A549 (cell line): ENCODE measurements at regions not wholly inside any gene's neighbourhood (a gene's known extent, or its start where the extent isn't known, plus 50 kb on each side); places are given as distances from the start of the nearest gene placed in this dataset.

Experiments
- ATAC-seq, 2 experiments: fragments of 200-7000 bp in 1 of 2; fragments of >200 bp in 1 of 2; cut with Nextera tagmentation in 1 of 2; cut with Tn5 transposase in 1 of 2; 3 replicates each; pipeline versions ENCODE4 v1.8.0 to v1.9.1; 2018 to 2020; ENCODE audit warnings: mild to moderate bottlenecking in 1 of 2, moderate library complexity in 1 of 2
- CTCF ChIA-PET: fragments of 300-600 bp; sonication (Branson Sonifier 250); formaldehyde crosslinking; extraction: SDS; loops from one replicate; lab custom pipeline; 2021; ENCODE audit warnings: antibody characterized with exemption, inconsistent platforms; lab: Yijun Ruan, JAX
- POLR2A ChIA-PET: fragments of 350-600 bp; formaldehyde crosslinking; extraction: SDS; loops from one replicate; lab custom pipeline; 2021; ENCODE audit warnings: antibody characterized with exemption, inconsistent platforms; lab: Yijun Ruan, JAX
- DNase-seq, 2 experiments: peaks; one replicate each; pipeline versions ENCODE4 v3.0.0 to v3.0.0-alpha.2; 2011 to 2016; ENCODE audit warnings: low read depth in 1 of 2, low spot score in 1 of 2
- FAIRE-seq: peaks from 2 replicates; lab custom pipeline; 2011; peaks lifted over from hg19 to GRCh38; lab: Jason Lieb, UNC
- H3K27ac ChIP-seq, 2 experiments: fragments of >200 bp; sonication (Bioruptor Twin); formaldehyde crosslinking; 3 replicates each; pipeline ENCODE4 v1.5.1; 2016 to 2017
- H3K4me1 ChIP-seq: fragments of >200 bp; sonication (Bioruptor Twin); formaldehyde crosslinking; 3 replicates; pipeline ENCODE4 v1.6.1; 2016
- H3K4me2 ChIP-seq: fragments of >200 bp; sonication (Bioruptor Twin); formaldehyde crosslinking; 3 replicates; pipeline ENCODE4 v1.6.1; 2016
- H3K4me3 ChIP-seq: fragments of >200 bp; sonication (Bioruptor Twin); formaldehyde crosslinking; 3 replicates; pipeline ENCODE4 v1.5.1; 2016
- H3K9me3 ChIP-seq: fragments of >200 bp; sonication (Bioruptor Twin); formaldehyde crosslinking; 3 replicates; pipeline ENCODE4 v1.6.1; 2016
- BHLHE40 ChIP-seq: IDR thresholded peaks from 2 replicates; pipeline ENCODE4 v1.6.1; 2012; ENCODE audit warnings: low read depth, low read length, inconsistent platforms
- CBX2 ChIP-seq: fragments of 200-600 bp; sonication (generic); IDR thresholded peaks from 2 replicates; pipeline ENCODE4 v1.6.1; 2016; ENCODE audit warnings: low read depth, mild to moderate bottlenecking, borderline replicate concordance
- CBX8 ChIP-seq: fragments of 200-600 bp; sonication (generic); IDR thresholded peaks from 2 replicates; pipeline ENCODE4 v1.6.1; 2016
- CEBPB ChIP-seq, 2 experiments: fragments of >200 bp in 1 of 2; sonication (Bioruptor Twin) in 1 of 2; formaldehyde crosslinking in 1 of 2; IDR thresholded peaks; 2 replicates each; pipeline ENCODE4 v1.6.1; 2012 to 2016
- FOSB ChIP-seq: fragments of 250-450 bp; sonication (Bioruptor Pico); IDR thresholded peaks from 2 replicates; pipeline ENCODE4 v1.5.0; 2020; ENCODE audit warnings: mild to moderate bottlenecking, moderate library complexity
- FOSL2 ChIP-seq, 2 experiments: fragments of 450-650 bp in 1 of 2; fragments of >200 bp in 1 of 2; sonication (Bioruptor Twin) in 1 of 2; formaldehyde crosslinking; IDR thresholded peaks; 2 replicates each; pipeline versions ENCODE4 v1.5.0 to v1.6.1; 2016 to 2020; ENCODE audit warnings: mild to moderate bottlenecking in 1 of 2, moderate library complexity in 1 of 2
- HDAC2 ChIP-seq: fragments of 200-600 bp; sonication (generic); IDR thresholded peaks from 2 replicates; pipeline ENCODE4 v1.6.1; 2016
- HEYL ChIP-seq: fragments of 250-450 bp; sonication (Bioruptor Pico); IDR thresholded peaks from 2 replicates; pipeline ENCODE4 v1.8.0; 2021; ENCODE audit warnings: mild to moderate bottlenecking, moderate library complexity
- HOXA7 ChIP-seq: fragments of 250-450 bp; sonication (Bioruptor Pico); IDR thresholded peaks from 2 replicates; pipeline ENCODE4 v1.5.0; 2020; ENCODE audit warnings: mild to moderate bottlenecking, moderate library complexity
- HOXB5 ChIP-seq: fragments of 250-450 bp; sonication (Bioruptor Pico); IDR thresholded peaks from 2 replicates; pipeline ENCODE4 v1.5.0; 2020; ENCODE audit warnings: mild to moderate bottlenecking, moderate library complexity
- KDM1A ChIP-seq: fragments of 200-600 bp; sonication (generic); IDR thresholded peaks from 2 replicates; pipeline ENCODE4 v1.6.1; 2016; ENCODE audit warnings: low read depth, mild to moderate bottlenecking
- MAFK ChIP-seq: fragments of 450-650 bp; IDR thresholded peaks from 2 replicates; pipeline ENCODE4 v1.6.1; 2014; ENCODE audit not compliant: partially characterized antibody
- MYC ChIP-seq: IDR thresholded peaks from 2 replicates; pipeline ENCODE4 v1.6.1; 2012; ENCODE audit warnings: mild to moderate bottlenecking, inconsistent platforms, low read length, improper control_type of control experiment, borderline replicate concordance
- NFE2L2 ChIP-seq: fragments of 150-350 bp; conservative IDR thresholded peaks from 2 replicates; pipeline ENCODE4 v1.6.1; 2014; ENCODE audit warnings: low read length
- POLR2AphosphoS2 ChIP-seq: conservative IDR thresholded peaks from 2 replicates; pipeline ENCODE4 v1.6.1; 2012; ENCODE audit warnings: low read length, improper control_type of control experiment, inconsistent platforms
- RAD21 ChIP-seq, 2 experiments: fragments of >200 bp in 1 of 2; sonication (Bioruptor Twin) in 1 of 2; formaldehyde crosslinking in 1 of 2; IDR thresholded peaks in 1 of 2; conservative IDR thresholded peaks in 1 of 2; 2 replicates in 1 of 2; 3 replicates in 1 of 2; pipeline ENCODE4 v1.6.1; 2012 to 2018; ENCODE audit warnings: inconsistent platforms in 1 of 2
- RFX5 ChIP-seq: fragments of 450-650 bp; IDR thresholded peaks from 2 replicates; pipeline ENCODE4 v1.7.1; 2014; ENCODE audit warnings: antibody characterized with exemption, mild to moderate bottlenecking, moderate library complexity
- RNF2 ChIP-seq: fragments of 200-600 bp; sonication (generic); IDR thresholded peaks from 2 replicates; pipeline ENCODE4 v1.6.1; 2016; ENCODE audit warnings: low read depth, mild to moderate bottlenecking, antibody characterized with exemption, moderate library complexity, borderline replicate concordance
- SMC3 ChIP-seq: fragments of >200 bp; sonication (Bioruptor Twin); formaldehyde crosslinking; IDR thresholded peaks from 3 replicates; pipeline ENCODE4 v1.6.1; 2018; ENCODE audit warnings: inconsistent platforms
- ZSCAN20 ChIP-seq: fragments of 250-450 bp; sonication (Bioruptor Pico); IDR thresholded peaks from 2 replicates; pipeline ENCODE4 v1.8.0; 2022; ENCODE audit warnings: mild to moderate bottlenecking, moderate library complexity
- WGBS: methylation state at CpG from one replicate; pipeline ENCODE4 v1.1.6; 2017; ENCODE audit errors: missing lambda C conversion rate; 5-methylcytosine and 5-hydroxymethylcytosine counted together
- TF ChIP-seq, protein P1 (sequence below): fragments of >200 bp; sonication (Bioruptor Twin); formaldehyde crosslinking; IDR thresholded peaks from 3 replicates; pipeline ENCODE4 v1.5.1; 2016
- TF ChIP-seq, protein P2 (sequence below): fragments of 450-650 bp; IDR thresholded peaks from 2 replicates; pipeline ENCODE4 v1.6.1; 2014; ENCODE audit warnings: antibody characterized with exemption
- TF ChIP-seq, protein P3 (sequence below): IDR thresholded peaks from 2 replicates; pipeline ENCODE4 v1.6.1; 2012; ENCODE audit warnings: low read depth, borderline replicate concordance

DNA sequence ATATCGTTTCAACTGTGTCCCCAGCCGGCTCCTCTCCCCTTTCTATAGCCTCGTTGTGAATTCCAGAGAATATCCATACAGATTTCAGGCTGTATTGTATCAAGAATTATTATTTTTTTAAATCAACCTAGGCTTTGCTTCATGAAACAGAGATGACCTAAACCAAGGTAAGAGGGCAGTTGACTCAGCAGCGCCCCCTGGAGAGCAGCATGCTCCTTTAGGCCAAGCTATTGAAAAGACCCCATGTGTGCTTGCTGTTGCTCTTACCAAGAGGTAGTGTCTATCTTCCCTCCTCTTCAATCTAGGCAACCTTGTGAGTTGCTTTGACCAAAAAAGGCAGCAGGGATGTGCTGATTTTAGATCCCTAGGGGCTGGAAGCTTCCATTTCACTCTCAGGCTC is 426.7 kb upstream of the SMIM21 start:
- CTCF ChIA-PET, result no interaction called here
- no peak overlapping the region for H3K4me3 ChIP-seq
- WGBS, result 26% methylated on average over 4 of the region's 4 CpGs
- FAIRE-seq, result no peak
- TF ChIP-seq FOSB (CRISPR knock-in tag) (no peak), RAD21 (conservative IDR thresholded peaks at IDR 0.05 in 1 of 2, IDR thresholded peaks at IDR 0.05 in 1 of 2) (peak in 1 of 2 experiments; percentile 18; a peak in 1 of 5 replicates)
- TF ChIP-seq, all 56 proteins: peak for 1
- Histone ChIP-seq H3K27ac (no peak overlapping the region), H3K4me1 (no peaks in the 10 kb centered on the region), H3K4me2 (no peak overlapping the region), H3K9me3 (no peaks in the 10 kb centered on the region)
- POLR2A ChIA-PET, result no interaction called here
- ATAC-seq, result no peak
- peak; percentile 5 to 33 for DNase-seq

DNA sequence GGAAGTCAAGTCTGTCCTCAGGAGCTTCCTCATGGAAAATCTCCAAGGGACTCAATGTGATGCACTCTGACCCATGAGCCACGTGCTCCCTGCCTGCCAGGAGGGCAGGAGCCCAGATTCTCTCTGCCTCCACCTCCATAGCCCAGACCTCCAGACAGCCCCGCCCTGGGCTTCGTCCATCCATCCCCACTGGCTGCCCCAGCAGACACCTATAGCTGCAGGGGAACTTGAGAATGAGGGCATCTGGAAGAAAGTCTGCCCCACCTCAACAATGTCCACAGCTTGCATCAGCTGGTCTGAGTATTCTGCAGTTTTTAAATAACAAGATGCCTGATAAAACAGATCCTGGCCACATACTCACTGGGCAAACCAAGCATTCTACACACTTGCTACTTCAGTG is 418.8 kb upstream of the SMIM21 start:
- ChIA-PET POLR2A (no interaction called here), CTCF (interaction anchor here (0.6 kb wide), 1 partner anchor 50 kb away, joined by 3 read pairs; no protein-coding TSS in a partner anchor)
- Histone ChIP-seq H3K4me3 (no peak overlapping the region), H3K4me2 (no peak overlapping the region), H3K4me1 (no peaks in the 10 kb centered on the region), H3K9me3 (no peaks in the 10 kb centered on the region), H3K27ac (no peak overlapping the region)
- no peak for ATAC-seq
- no peak for DNase-seq
- WGBS, result 8% methylated on average over 3 of the region's 3 CpGs
- no peak for TF ChIP-seq CBX8
- FAIRE-seq, result no peak

DNA sequence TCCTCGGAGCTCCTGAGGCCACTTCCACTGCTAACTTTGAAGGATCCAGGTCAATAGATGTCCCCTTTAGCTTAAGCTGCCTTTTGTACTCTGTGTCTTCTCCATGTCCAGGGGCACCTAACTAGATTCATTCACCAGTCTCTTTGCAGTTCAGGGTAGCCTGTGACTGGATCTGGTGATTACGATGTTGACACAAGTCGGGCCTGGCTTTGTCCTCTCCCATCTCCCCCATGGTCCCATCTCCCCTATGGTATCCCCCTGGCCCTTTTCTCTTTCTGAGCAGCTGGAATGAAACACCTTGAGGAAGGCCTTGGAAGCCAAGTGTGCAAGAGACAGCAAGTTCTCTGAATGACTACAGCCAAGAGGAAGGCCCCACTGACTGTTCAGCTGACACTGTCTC is 417.9 kb upstream of the SMIM21 start:
- WGBS, result 17% methylated on average over 3 of the region's 3 CpGs
- CTCF ChIA-PET, result no interaction called here

DNA sequence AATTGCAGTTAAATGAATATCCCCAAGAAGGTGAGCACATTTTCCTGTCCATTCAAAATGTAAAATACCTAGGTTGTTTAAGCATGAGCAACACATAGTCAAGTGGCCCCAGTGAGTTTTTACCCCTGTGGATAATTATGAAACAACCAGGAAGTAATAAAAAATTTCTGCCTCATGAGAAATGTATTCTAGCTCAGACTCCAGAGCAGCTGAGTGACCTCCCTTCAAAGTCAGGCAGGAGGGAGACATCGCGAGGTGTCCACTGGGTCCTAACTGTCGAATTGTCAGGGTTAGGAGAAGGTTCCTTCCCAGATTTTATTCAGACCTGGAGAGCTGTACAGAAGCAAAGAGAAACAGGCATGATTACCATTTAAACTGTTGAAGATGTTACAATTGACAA is 416.6 kb upstream of the SMIM21 start:
- TF ChIP-seq MAFK (no peak), HDAC2 (no peak), RNF2 (no peak), MYC (no peak), POLR2AphosphoS2 (no peak), SMC3 (no peak), HOXB5 (CRISPR knock-in tag) (no peak), FOSL2 (IDR thresholded peaks at IDR 0.05) (no peak), FOSL2 (CRISPR knock-in tag; IDR thresholded peaks at IDR 0.05) (no peak), CEBPB (IDR thresholded peaks at IDR 0.05) (no peak), BHLHE40 (no peak), HEYL (CRISPR knock-in tag) (no peak)
- TF ChIP-seq, protein P1, sequence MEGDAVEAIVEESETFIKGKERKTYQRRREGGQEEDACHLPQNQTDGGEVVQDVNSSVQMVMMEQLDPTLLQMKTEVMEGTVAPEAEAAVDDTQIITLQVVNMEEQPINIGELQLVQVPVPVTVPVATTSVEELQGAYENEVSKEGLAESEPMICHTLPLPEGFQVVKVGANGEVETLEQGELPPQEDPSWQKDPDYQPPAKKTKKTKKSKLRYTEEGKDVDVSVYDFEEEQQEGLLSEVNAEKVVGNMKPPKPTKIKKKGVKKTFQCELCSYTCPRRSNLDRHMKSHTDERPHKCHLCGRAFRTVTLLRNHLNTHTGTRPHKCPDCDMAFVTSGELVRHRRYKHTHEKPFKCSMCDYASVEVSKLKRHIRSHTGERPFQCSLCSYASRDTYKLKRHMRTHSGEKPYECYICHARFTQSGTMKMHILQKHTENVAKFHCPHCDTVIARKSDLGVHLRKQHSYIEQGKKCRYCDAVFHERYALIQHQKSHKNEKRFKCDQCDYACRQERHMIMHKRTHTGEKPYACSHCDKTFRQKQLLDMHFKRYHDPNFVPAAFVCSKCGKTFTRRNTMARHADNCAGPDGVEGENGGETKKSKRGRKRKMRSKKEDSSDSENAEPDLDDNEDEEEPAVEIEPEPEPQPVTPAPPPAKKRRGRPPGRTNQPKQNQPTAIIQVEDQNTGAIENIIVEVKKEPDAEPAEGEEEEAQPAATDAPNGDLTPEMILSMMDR, result no peak
- H3K4me1 ChIP-seq, result no peaks in the 10 kb centered on the region
- ChIA-PET POLR2A (no interaction called here), CTCF (no interaction called here)
- no peaks in the 10 kb centered on the region for H3K9me3 ChIP-seq
- ATAC-seq (no peak), FAIRE-seq (no peak), DNase-seq (no peak)
- no peak overlapping the region for H3K4me3 ChIP-seq
- no peak overlapping the region for H3K27ac ChIP-seq
- 31% methylated on average over 3 of the region's 3 CpGs for WGBS
- no peak overlapping the region for H3K4me2 ChIP-seq

More for the DNA sequence above, 417.9 kb upstream of the SMIM21 start:
- Histone ChIP-seq H3K4me3 (no peak overlapping the region), H3K9me3 (no peaks in the 10 kb centered on the region), H3K4me1 (no peaks in the 10 kb centered on the region), H3K27ac (no peak overlapping the region), H3K4me2 (no peak overlapping the region)
- TF ChIP-seq KDM1A, result no peak
- TF ChIP-seq NFE2L2, result no peak
- TF ChIP-seq CBX2, result no peak
- no peak for TF ChIP-seq HEYL (CRISPR knock-in tag)
- TF ChIP-seq RFX5, result no peak
- TF ChIP-seq, protein P2, sequence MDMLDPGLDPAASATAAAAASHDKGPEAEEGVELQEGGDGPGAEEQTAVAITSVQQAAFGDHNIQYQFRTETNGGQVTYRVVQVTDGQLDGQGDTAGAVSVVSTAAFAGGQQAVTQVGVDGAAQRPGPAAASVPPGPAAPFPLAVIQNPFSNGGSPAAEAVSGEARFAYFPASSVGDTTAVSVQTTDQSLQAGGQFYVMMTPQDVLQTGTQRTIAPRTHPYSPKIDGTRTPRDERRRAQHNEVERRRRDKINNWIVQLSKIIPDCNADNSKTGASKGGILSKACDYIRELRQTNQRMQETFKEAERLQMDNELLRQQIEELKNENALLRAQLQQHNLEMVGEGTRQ, result no peak
- TF ChIP-seq, protein P3, sequence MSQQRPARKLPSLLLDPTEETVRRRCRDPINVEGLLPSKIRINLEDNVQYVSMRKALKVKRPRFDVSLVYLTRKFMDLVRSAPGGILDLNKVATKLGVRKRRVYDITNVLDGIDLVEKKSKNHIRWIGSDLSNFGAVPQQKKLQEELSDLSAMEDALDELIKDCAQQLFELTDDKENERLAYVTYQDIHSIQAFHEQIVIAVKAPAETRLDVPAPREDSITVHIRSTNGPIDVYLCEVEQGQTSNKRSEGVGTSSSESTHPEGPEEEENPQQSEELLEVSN, result no peak
- TF ChIP-seq HOXA7 (CRISPR knock-in tag), result no peak
- no peak for TF ChIP-seq ZSCAN20 (CRISPR knock-in tag)
- FAIRE-seq (no peak), DNase-seq (no peak), ATAC-seq (no peak)
- POLR2A ChIA-PET, result no interaction called here
